ENCODE measurements at regions not wholly inside any gene's neighbourhood (a gene's known extent, or its start where the extent isn't known, plus 50 kb on each side); places are given as distances from the start of the nearest gene placed in this dataset.

DNA sequence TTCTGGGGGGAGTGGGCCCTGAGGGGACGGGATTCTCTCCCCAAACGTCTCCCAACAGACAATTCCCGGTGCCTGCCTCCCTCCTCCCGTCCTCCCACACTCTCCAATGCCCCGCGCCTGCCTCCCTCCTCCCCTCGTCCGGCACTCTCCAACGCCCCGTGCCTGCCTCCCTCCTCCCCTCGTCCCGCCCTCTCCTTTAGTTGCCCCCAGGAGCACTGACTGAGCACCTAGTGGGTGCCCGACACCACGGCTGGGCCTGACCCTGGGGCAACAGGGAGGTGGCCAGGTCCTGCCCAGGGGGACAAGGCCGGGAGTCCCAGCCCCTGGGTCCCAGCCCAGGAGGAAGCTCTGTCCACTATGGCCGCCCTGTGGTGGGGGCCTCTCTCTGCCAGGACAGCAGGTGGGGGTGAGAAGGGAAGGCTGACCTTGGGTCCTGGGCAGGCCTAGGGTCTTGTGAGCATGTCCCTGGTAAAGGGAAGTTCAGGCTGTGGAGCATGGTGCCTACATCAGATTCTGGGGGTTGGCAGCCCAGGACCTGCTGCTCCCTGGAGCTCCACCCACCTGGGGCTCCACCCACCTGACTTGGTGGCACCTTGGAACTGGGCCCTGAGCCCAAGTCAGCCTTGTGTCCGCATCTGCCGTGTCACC lies 942.3 kb downstream of the BRD1 start (continued):
- TF ChIP-seq, protein P1, sequence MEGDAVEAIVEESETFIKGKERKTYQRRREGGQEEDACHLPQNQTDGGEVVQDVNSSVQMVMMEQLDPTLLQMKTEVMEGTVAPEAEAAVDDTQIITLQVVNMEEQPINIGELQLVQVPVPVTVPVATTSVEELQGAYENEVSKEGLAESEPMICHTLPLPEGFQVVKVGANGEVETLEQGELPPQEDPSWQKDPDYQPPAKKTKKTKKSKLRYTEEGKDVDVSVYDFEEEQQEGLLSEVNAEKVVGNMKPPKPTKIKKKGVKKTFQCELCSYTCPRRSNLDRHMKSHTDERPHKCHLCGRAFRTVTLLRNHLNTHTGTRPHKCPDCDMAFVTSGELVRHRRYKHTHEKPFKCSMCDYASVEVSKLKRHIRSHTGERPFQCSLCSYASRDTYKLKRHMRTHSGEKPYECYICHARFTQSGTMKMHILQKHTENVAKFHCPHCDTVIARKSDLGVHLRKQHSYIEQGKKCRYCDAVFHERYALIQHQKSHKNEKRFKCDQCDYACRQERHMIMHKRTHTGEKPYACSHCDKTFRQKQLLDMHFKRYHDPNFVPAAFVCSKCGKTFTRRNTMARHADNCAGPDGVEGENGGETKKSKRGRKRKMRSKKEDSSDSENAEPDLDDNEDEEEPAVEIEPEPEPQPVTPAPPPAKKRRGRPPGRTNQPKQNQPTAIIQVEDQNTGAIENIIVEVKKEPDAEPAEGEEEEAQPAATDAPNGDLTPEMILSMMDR (conservative IDR thresholded peaks at IDR 0.05; ENCODE audit: low read depth, low read length), result no peak
- no peak for TF ChIP-seq MAZ (IDR thresholded peaks at IDR 0.05; ENCODE audit: borderline replicate concordance, low read depth, low read length)

DNA sequence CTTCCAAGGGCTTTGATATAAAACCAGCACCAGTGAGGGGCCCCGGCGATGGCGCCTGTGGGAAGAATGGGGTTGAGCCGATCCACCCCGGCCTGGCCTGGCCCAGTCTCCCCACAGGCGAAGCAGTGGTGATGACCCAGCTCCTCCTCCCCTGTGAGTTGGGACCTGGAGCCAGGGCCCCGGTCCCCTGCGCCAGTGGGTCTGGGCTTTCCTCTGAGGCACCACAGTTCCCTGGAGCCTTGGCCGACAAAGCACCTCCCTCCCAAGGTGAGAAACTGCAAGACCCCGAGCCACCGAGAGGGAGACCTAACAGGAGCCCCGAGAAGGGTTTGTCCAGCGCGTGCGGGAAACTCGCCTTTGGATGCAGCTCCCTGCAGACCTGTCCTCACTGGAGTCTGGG lies 942.9 kb downstream of the BRD1 start:
- Histone ChIP-seq H4K20me1 (ENCODE audit: insufficient read depth, low read length) (no peaks in the 10 kb centered on the region), H3K56ac (ENCODE audit: extremely low read depth, insufficient read depth, low read length) (no peak overlapping the region), H4K8ac (ENCODE audit: low read depth in 2 of 2, low read length in 2 of 2) (no peak overlapping the region), H3K79me1 (ENCODE audit: low read depth in 1 of 2, low read length in 2 of 2) (no peaks in the 10 kb centered on the region), H2BK15ac (ENCODE audit: low read depth, low read length) (no peak overlapping the region), H3K4me3 (ENCODE audit: insufficient read depth, low read depth, low read length) (no peak overlapping the region), H3K23ac (ENCODE audit: low read depth, low read length) (no peak overlapping the region), H3K36me3 (ENCODE audit: control insufficient read depth, insufficient read depth, low read length) (no peaks in the 10 kb centered on the region), H3K4me1 (ENCODE audit: control insufficient read depth, insufficient read depth, low read length) (no peaks in the 10 kb centered on the region), H3K18ac (ENCODE audit: low read depth, low read length) (no peak overlapping the region), H3K4ac (ENCODE audit: low read depth, low read length) (no peak overlapping the region), H2BK120ac (ENCODE audit: low read depth, low read length) (no peak overlapping the region), H3K27me3 (ENCODE audit: control insufficient read depth, insufficient read depth, low read length) (no peaks in the 10 kb centered on the region), H3K9me3 (ENCODE audit: control insufficient read depth, insufficient read depth, low read length) (peaks cover 53% of the 10 kb centered on the region), H2BK5ac (ENCODE audit: low read depth, low read length, poor library complexity, severe bottlenecking) (no peak overlapping the region), H2AFZ (replicated peaks; ENCODE audit: low read length, poor library complexity) (no peak overlapping the region), H2AK5ac (ENCODE audit: low read depth, low read length) (no peak overlapping the region), H4K5ac (ENCODE audit: low read depth, low read length) (no peak overlapping the region), H3K27ac (ENCODE audit: insufficient read depth, low read length) (no peak overlapping the region), H3K9me1 (ENCODE audit: insufficient read depth, low read length) (no peaks in the 10 kb centered on the region), H2AK9ac (replicated peaks; ENCODE audit: low read depth, low read length, poor library complexity) (no peak overlapping the region), H2BK20ac (ENCODE audit: low read depth, low read length) (no peak overlapping the region), H3K9ac (ENCODE audit: low read depth, low read length) (no peak overlapping the region), H3K14ac (replicated peaks; ENCODE audit: low read depth, low read length) (no peak overlapping the region), H3K4me2 (ENCODE audit: low read depth, low read length) (no peak overlapping the region), H4K91ac (ENCODE audit: insufficient read depth, low read depth, low read length) (no peak overlapping the region)
- WGBS, 2 experiments (ENCODE audit: extremely low coverage in 2 of 2, insufficient read length in 1 of 2), result 60% methylated on average over 2 of the region's 16 CpGs; no CpG with 5 or more reads in 1 of the 2 experiments
- DNase-seq (no peak), ATAC-seq (ENCODE audit: low read depth) (no peak)
- in situ Hi-C loops (cut with MboI; ENCODE audit: low sequenced_read_pairs) (no loop called here), intact Hi-C loops (cut with micrococcal nuclease) (no loop called here), dilution Hi-C loops (cut with HindIII; ENCODE audit: low sequenced_read_pairs, unreplicated experiment) (no loop called here)
- ChIA-PET POLR2A (ENCODE audit: unreplicated experiment) (no interaction called here), CTCF (no interaction called here)
- no TSS peak for BruUV-seq (replicated peaks)
- no peak for TF ChIP-seq POLR2A (IDR thresholded peaks at IDR 0.05; ENCODE audit: low read depth, low read length)
- no peak for TF ChIP-seq RAD21 (IDR thresholded peaks at IDR 0.05; ENCODE audit: low read length)
- no peak for TF ChIP-seq MAFK (IDR thresholded peaks at IDR 0.05; ENCODE audit: low read depth, low read length)
- TF ChIP-seq FOS (IDR thresholded peaks at IDR 0.05; ENCODE audit: low read depth, low read length), result no peak
- TF ChIP-seq SMC3 (IDR thresholded peaks at IDR 0.05; ENCODE audit: low read depth, low read length), result no peak
- TF ChIP-seq CHD1 (IDR thresholded peaks at IDR 0.05; ENCODE audit: low read depth, low read length), result no peak
- TF ChIP-seq, protein P2, sequence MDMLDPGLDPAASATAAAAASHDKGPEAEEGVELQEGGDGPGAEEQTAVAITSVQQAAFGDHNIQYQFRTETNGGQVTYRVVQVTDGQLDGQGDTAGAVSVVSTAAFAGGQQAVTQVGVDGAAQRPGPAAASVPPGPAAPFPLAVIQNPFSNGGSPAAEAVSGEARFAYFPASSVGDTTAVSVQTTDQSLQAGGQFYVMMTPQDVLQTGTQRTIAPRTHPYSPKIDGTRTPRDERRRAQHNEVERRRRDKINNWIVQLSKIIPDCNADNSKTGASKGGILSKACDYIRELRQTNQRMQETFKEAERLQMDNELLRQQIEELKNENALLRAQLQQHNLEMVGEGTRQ (IDR thresholded peaks at IDR 0.05; ENCODE audit: low read depth, low read length), result no peak
- no peak for TF ChIP-seq NFE2L2 (IDR thresholded peaks at IDR 0.05; ENCODE audit: low read depth, low read length)
- no peak for TF ChIP-seq RCOR1 (IDR thresholded peaks at IDR 0.05; ENCODE audit: insufficient replicate concordance, low read length)
- TF ChIP-seq, protein P3, sequence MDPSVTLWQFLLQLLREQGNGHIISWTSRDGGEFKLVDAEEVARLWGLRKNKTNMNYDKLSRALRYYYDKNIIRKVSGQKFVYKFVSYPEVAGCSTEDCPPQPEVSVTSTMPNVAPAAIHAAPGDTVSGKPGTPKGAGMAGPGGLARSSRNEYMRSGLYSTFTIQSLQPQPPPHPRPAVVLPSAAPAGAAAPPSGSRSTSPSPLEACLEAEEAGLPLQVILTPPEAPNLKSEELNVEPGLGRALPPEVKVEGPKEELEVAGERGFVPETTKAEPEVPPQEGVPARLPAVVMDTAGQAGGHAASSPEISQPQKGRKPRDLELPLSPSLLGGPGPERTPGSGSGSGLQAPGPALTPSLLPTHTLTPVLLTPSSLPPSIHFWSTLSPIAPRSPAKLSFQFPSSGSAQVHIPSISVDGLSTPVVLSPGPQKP (IDR thresholded peaks at IDR 0.05; ENCODE audit: borderline replicate concordance, low read depth, low read length), result no peak
- TF ChIP-seq BHLHE40 (IDR thresholded peaks at IDR 0.05; ENCODE audit: low read depth, low read length), result no peak
- no peak for TF ChIP-seq CEBPB (IDR thresholded peaks at IDR 0.05; ENCODE audit: low read depth, low read length)
- no peak for TF ChIP-seq RFX5 (IDR thresholded peaks at IDR 0.05; ENCODE audit: low read depth, low read length)
- no peak for TF ChIP-seq MAZ (IDR thresholded peaks at IDR 0.05; ENCODE audit: borderline replicate concordance, low read depth, low read length)

All from IMR-90 (cell line).